Keratinocyte (primary cell): ENCODE measurements at regions not wholly inside any gene's neighbourhood (a gene's known extent, or its start where the extent isn't known, plus 50 kb on each side); places are given as distances from the start of the nearest gene placed in this dataset.

Source experiments
- EZH2 ChIP-seq: IDR thresholded peaks from one replicate; pipeline ENCODE4 v1.6.1; 2012; ENCODE audit warnings: inconsistent platforms, mild to moderate bottlenecking, low read length, moderate library complexity
- TF ChIP-seq, protein P1 (sequence below), 3 experiments: IDR thresholded peaks in 1 of 3; conservative IDR thresholded peaks in 1 of 3; optimal IDR thresholded peaks in 1 of 3; 2 replicates in 2 of 3; 3 replicates in 1 of 3; pipeline versions ENCODE3 to v1.5.1; 2011; ENCODE audit warnings: low read length in 3 of 3, mild to moderate bottlenecking in 3 of 3, moderate library complexity in 2 of 3, control low read depth in 1 of 3, inconsistent platforms in 1 of 3; ENCODE audit not compliant: insufficient read depth in 2 of 3; ENCODE audit errors: extremely low read depth in 1 of 3

DNA sequence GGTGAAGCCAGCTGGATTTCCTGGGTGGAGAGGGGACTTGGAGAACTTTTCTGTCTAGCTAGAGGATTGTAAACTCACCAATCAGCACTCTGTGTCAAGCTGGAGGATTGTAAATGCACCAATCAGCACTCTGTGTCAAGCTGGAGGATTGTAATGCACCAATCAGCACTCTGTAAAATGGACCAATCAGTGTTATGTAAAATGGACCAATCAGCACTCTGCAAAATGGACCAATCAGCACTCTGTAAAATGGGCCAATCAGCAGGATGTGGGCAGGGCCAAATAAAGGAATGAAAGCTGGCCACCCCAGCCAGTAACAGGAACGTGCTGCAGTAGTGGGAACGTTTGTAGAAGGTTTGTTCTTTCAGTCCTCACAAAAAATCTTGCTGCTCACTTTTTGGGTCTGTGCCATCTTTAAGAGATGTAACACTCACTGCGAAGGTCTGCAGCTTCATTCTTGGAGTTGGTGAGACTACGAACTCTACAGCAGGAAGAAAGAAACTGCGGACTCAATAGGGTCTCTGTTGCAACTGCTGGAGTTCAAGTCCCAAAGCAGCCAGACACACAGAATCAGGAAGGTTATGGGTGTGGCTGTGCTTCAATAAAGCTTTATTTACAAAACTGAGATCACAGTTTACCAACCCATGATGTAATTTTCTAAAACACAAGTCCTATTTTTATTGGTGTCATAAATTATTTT, 145.7 kb upstream of the ERCC6L2 start:
- TF ChIP-seq, protein P1, sequence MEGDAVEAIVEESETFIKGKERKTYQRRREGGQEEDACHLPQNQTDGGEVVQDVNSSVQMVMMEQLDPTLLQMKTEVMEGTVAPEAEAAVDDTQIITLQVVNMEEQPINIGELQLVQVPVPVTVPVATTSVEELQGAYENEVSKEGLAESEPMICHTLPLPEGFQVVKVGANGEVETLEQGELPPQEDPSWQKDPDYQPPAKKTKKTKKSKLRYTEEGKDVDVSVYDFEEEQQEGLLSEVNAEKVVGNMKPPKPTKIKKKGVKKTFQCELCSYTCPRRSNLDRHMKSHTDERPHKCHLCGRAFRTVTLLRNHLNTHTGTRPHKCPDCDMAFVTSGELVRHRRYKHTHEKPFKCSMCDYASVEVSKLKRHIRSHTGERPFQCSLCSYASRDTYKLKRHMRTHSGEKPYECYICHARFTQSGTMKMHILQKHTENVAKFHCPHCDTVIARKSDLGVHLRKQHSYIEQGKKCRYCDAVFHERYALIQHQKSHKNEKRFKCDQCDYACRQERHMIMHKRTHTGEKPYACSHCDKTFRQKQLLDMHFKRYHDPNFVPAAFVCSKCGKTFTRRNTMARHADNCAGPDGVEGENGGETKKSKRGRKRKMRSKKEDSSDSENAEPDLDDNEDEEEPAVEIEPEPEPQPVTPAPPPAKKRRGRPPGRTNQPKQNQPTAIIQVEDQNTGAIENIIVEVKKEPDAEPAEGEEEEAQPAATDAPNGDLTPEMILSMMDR (optimal IDR thresholded peaks at IDR 0.05 in 1 of 3, IDR thresholded peaks at IDR 0.05 in 1 of 3, conservative IDR thresholded peaks at IDR 0.05 in 1 of 3; ENCODE audit: extremely low read depth in 1 of 3, insufficient read depth in 2 of 3, low read length in 3 of 3): no peak
- TF ChIP-seq EZH2: no peak
